Smooth muscle cell of the brain vasculature (primary cell): ENCODE measurements at regions not wholly inside any gene's neighbourhood (a gene's known extent, or its start where the extent isn't known, plus 50 kb on each side); places are given as distances from the start of the nearest gene placed in this dataset.
"Not testable (repeated sequence)": the region's sequence is repeated elsewhere in the genome, so short reads cannot be mapped to it uniquely, and the experiment has no call there.

Experiments used
- DNase-seq: peaks from one replicate; pipeline ENCODE4 v3.0.0-alpha.2; 2012; ENCODE audit warnings: low read depth, low spot score

DNA sequence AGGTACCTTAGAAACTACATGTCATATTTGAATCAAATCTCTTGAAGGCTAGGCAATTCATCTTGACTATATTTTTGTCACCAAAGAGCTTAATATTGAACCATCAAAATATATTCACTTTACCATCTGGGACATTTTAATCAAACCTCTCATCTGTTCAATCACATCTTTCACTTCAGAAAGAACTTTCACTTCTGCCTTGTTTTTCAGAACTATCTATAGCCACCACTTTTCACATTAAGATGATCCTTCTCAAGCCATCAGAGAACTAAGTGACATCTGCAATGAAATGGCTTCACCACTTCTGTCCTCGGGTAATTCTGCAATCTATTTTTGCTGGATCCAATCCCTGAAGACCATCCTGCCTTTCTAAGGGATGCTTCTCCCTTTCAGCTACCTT, 57.8 kb downstream of the OR2B2 start:
- DNase-seq = no peak

GRCh38 chr6:27851440-27851839, 60.8 kb downstream of the OR2B2 start:
- no peak for DNase-seq

DNA sequence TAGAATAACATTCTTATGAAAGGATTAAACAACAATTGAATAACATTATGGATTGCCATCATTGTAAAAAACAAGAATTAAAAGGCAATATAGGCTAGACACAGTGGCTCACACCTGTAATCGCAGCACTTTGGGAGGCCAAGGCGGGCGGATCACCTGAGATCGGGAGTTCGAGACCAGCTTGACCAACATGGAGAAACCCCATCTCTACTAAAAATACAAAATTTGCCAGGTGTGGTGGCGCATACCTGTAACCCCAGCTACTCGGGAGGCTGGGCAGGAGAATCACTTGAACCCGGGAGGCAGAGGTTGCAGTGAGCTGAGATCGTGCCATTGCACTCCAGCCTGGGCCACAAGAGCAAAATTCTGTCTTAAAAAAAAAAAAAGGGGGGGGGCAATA, 63.2 kb downstream of the OR2B2 start:
- DNase-seq = not testable (repeated sequence)

- DNase-seq = no peak
Observed at GRCh38 chr6:27847706-27848105, 64.5 kb downstream of the OR2B2 start.

DNA sequence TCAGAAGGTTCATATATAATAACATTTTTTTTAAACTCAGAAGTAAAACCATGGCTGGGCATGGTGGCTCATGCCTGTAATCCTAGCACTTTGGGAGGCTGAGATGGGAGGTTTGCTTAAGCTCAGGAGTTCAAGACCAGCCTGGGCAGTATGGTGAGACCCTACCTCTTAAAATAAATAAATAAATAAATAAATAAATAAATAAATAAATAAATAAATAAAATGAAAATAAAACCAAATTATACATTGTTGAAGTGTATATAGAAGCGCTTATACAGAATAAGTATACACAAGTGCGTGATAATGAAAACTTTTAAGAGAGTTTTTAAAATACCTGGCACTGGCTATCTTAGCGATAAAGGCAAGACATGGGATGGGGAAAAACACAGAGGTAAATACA, 71.6 kb downstream of the OR2B2 start:
- DNase-seq = no peak

DNA sequence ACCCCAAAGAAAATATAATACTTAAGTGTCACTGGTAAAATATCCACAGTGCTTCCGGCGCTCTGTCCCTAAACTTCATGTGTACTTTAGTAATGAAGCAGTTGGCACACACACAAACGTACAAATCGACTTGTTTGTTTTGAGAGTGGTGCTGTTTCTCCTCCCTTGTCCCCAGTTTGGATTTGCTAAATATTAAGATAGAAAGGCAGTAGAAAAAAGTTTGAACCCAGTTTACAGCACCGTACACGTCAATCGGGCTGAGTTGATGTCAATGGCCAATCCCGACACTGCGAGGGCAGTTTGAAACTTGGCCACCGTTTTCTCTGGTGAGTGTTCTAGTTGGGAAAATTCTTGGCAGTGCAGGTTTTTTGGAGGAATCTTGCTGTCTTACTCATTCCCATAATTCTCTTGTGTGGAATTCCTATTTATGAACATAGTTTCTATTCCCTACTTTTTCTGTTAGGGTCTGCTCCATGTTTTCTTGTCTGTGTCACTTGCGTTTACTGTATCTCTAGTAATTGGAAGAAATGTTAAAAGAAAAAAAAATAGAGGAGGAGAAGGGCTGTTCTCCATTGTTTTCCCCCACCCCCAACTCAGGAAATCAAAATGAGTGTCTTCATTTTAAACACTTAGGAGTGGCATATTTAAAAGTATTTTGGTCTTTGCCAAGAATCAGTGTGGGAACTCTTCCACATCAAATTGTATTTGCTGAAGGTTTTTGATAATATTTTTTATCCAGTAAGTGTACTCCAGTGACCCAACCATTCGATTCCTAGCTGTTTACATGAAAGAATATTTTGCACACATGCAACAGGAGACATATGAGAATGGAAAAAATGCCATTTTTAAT, 72.3 kb downstream of the OR2B2 start:
- DNase-seq = no peak

- no peak for DNase-seq
Observed at GRCh38 chr6:27838945-27839625, 73.1 kb downstream of the OR2B2 start.

GRCh38 chr6:27838058-27838944, 73.9 kb downstream of the OR2B2 start:
- DNase-seq = peak; percentile 98

GRCh38 chr6:27837625-27838057, 74.6 kb downstream of the OR2B2 start:
- no peak for DNase-seq

GRCh38 chr6:27836783-27837624, 75.2 kb downstream of the OR2B2 start:
- no peak for DNase-seq

DNA sequence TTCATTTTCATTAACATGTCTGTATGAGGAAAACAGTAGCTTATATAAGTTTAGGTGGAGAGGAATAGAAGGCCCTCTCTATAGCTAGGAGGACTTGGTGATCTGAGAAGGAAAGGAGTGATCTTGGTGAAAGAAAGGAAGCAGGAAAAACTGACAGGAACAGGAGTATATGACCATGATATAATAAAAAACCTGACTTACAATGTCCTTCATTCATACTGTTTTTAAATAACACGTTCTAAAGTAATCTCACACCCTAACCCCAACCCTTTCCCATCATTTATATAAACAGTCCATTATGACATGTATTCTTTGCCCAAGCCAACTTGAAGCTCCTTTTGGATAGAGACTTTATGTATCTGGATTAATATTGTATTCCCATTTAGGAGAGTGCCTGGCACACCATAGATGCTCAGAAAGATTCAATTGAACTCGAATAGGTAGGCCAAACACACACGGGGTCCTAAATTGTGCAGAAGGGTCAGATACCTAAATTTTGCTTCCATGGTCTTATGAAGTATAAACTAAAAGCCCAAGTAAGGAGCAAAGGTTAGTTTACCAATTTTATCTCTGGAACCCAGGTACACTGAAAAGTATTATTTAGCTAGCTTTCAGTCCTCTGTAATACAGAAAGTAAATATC, 75.9 kb downstream of the OR2B2 start:
- DNase-seq = no peak

GRCh38 chr6:27834879-27835549, 77.2 kb downstream of the OR2B2 start:
- no peak for DNase-seq

DNA sequence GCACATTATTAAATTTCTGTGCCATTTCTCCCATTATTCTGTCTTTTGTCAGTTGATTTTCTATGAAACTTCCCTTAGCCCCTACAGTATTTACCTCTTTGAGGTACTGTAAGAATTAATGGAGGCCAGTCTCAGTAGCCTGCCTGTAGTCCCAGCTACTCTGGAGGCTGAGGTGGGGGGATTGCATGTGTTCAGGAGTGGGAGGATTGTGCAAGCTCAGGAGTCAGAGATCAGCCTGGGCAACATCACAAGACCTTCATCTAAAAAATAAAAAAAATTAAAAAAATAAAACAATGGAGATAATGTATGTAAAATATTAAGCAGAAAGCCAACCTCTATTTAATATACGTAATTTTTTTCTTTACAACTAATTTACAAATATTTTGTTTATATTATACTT, 77.8 kb downstream of the OR2B2 start:
- DNase-seq = no peak

GRCh38 chr6:27831434-27832081, 80.6 kb downstream of the OR2B2 start:
- not testable (repeated sequence) for DNase-seq

- not testable (repeated sequence) for DNase-seq
Observed at GRCh38 chr6:27830600-27831433, 81.4 kb downstream of the OR2B2 start.

DNA sequence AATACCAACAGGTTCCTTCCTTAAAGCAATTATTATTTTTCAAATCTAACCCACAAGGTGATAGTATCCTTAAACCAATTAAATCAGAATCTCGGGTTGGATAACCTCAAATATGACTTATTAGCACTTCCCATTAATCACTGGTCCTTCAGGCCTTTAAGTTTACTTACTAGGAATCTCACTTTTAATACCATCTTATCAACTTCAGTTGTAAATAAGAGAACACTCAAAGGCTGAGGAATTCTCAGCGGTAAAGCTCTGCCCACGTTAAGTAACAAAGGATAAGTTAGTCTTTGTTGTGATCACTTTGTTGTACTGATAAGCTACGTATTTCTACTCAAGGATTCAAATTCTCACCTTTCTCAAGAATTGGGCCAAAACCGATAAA, 82.0 kb downstream of the OR2B2 start:
- DNase-seq = no peak

DNA sequence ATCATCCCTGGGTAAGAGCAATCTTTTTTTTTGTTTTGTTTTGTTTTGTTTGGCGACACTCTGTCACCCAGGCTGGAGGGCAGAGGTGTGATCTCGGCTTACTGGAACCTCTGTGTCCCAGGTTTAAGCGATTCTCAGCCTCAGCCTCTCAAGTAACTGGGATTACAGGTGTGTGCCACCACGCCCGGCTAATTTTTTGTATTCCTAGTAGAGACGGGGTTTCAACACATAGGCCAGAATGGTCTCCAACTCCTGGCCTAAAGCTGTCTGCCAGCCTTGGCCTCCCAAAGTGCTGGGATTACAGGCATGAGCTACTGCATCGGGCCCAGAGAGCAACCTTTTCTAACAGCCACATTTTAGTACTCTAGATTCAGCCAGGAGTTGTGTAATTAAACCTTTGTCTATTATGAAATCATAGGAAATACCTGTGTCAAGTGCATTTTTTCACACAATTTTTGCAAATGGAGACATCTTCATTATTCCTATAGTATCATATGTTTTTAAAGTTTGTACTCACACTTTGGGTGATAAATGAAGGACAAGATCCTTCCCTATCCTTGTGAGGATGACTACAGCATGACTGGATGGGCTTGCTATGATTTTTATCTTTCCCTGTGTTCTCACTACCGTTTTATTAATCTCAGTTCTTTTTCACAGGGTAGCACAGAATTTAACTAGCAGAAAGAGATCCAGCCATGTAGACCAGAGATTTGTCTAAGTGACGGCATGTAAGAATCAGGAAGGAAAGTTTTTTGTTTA, 82.6 kb downstream of the OR2B2 start:
- no peak for DNase-seq

DNA sequence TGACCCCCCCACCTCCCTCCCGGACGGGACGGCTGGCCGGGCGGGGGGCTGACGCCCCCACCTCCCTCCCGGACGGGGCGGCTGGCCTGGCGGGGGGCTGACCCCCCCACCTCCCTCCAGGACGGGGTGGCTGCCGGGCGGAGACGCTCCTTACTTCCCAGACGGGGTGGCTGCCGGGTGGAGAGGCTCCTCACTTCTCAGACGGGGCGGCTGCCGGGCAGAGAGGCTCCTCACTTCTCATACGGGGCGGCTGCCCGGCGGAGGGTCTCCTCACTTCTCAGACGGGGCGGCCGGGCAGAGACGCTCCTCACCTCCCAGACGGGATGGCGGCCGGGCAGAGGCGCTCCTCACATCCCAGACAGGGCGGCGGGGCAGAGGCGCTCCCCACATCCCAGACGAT, 84.7 kb downstream of the OR2B2 start:
- DNase-seq = not testable (repeated sequence)
